Non-pigmented ciliary epithelial cell (primary cell): ENCODE measurements at regions not wholly inside any gene's neighbourhood (a gene's known extent, or its start where the extent isn't known, plus 50 kb on each side); places are given as distances from the start of the nearest gene placed in this dataset.
"Not testable (repeated sequence)": the region's sequence is repeated elsewhere in the genome, so short reads cannot be mapped to it uniquely, and the experiment has no call there.

ENCODE experiments used
- DNase-seq: peaks from one replicate; pipeline ENCODE4 v3.0.0-alpha.2; 2010; ENCODE audit warnings: low read depth

- no peak for DNase-seq
Measured at GRCh38 chr6:93081901-93082300, 337.5 kb downstream of the EPHA7 start.

GRCh38 chr6:93079061-93079460 lies 340.3 kb downstream of the EPHA7 start:
- DNase-seq: no peak

- no peak for DNase-seq
Measured at GRCh38 chr6:93073811-93074210, 345.5 kb downstream of the EPHA7 start.

- no peak for DNase-seq
Measured at GRCh38 chr6:93069856-93070255, 349.5 kb downstream of the EPHA7 start.

- DNase-seq: no peak
Measured at GRCh38 chr6:93059911-93060310, 359.4 kb downstream of the EPHA7 start.

DNA sequence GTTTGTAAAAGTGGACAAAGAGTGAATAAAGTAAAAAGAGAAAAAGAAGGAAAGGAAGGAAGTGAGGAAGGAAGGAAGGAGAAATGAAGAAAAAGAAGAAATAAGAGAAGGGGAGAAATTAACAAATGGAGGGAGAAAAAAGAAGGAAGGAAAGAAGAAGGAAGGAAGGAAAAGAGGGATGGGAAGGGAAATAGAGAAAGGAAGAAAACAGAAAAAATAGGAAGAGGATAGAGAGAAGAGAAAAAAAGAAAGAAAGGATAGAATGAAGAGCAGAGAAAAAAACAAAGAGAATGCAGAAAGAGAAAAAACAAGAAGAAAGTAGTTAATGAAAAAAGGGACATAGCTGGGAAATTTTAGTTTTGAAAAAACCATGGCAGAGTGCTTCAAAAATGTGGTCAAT lies 361.8 kb downstream of the EPHA7 start:
- DNase-seq: no peak

- no peak for DNase-seq
Measured at GRCh38 chr6:93048381-93048780, 371.0 kb downstream of the EPHA7 start.

DNA sequence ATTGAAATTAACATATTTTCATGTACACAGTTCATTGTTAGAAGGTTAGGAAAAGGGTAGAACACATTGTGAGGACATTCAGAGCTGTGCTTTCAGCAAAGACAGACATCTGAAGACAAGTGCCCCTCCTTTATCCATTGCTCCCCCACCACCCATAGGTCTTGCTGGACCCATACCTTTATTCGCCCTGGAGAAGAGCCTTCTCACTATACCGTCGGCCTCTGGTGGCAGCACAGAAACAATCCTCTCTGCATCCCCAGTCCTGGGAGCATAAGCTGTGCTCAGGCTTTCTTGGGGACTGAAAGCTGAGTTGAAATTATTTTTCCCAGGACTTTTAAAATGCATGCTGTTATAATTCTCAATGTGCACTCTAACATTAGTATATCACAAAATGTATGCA lies 372.3 kb downstream of the EPHA7 start:
- no peak for DNase-seq

DNA sequence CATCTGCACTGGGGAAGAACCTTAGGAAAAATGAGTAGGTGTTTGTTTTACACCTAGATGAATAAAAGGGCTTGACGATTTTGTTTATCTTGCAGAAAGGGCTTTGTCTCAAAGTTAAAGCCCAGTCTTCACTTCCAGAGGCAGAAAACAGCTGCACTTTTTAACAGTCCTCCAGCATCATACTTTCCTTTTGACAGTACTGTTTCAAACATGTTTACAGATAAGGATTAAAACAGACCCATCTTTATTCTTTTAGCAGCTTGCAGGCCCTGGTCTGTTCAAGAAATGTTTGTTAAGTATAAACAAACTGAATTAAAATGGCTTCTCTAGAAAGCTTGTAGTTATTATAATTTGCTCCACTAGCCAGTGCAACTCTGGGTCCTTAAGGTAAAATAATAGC lies 374.2 kb downstream of the EPHA7 start:
- no peak for DNase-seq

DNA sequence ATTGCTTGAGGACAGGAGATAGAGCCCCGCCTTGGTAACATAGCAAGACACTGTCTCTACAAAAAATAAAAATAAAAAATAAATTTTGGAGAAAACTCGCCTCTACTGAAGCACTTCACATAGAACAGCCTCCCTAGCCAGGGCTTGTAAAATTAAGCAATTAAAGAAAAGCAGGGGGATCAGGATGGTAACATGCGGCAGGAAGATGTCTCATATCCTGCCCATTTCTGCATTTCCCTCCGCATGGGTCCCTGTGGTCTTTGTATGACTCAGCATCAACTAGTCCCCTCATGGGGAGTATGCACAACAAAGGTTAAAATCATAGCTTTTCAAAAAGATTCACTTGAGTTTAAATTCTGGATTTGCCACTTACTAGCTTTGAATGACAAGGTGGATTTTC lies 379.0 kb downstream of the EPHA7 start:
- DNase-seq: no peak

GRCh38 chr6:93036835-93037234 lies 382.5 kb downstream of the EPHA7 start:
- no peak for DNase-seq

DNA sequence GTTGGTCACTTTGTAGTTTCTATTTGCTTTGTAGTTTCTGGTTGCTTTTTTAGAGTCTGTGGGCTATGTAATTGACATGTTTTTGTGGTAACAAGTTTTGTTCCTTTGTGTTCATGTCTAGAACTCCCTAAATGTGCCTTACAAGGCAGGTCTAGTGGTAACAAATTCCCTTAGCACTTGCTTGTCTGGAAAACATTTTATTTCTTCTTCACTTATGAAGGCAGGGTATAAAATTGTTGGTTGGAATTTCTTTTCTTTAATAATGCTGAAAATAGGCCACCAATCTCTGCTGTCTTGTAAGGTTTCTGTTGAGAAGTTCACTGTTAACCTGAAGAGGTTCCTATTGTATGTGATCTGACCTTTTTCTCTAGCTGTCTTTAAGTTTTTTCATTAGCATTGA lies 383.6 kb downstream of the EPHA7 start:
- DNase-seq: no peak

DNA sequence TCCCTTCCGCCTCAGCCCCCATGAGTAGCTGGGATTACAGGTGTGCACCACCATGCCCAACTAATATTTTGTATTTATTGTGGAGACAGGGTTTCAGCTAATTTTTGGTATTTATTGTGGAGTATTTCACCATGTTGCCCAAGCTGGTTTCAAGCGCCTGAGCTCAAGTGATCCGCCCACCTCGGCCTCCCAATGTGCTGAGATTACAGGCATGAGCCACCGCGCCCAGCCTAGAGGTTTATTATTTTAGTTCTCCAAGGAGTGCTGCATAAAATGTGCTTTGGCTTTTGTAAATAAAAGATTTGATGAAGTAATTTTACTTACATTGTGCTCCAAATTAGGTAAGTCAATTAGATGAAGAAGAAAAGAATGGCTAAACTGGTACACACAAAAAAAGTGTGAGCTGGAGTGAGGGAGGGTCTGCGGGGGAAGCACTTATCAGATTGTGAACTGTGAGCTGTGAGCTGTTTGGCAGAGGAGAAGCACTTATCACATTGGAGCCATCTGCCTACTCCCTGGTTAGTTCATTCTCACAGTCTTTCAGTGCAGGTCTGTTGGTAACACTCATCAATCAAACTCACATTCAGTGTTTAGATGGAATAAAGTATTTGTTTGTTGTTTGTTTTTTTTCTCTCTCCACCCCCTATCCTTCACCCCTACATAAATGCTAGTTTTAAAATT lies 398.0 kb downstream of the EPHA7 start:
- DNase-seq: no peak

DNA sequence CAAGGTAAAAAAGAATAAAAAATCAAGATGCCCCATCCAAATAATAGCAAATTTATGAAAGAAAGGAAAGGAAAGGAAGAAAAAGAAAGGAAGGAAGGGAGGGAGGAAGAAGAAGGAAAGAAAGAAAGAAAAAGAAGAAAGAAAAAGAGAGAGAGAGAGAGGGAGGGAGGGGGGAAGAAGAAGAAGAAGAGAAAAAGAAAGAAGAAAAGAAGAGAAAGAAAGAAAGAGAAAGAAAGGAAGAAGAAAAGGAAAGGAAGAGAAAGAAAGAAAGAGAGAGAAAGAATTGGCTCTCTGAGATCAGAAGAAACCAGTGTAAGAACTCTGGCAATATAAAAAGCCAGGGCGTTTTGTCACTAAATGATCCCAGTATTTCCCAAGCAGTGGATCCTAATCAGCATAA lies 401.7 kb downstream of the EPHA7 start:
- no peak for DNase-seq

DNA sequence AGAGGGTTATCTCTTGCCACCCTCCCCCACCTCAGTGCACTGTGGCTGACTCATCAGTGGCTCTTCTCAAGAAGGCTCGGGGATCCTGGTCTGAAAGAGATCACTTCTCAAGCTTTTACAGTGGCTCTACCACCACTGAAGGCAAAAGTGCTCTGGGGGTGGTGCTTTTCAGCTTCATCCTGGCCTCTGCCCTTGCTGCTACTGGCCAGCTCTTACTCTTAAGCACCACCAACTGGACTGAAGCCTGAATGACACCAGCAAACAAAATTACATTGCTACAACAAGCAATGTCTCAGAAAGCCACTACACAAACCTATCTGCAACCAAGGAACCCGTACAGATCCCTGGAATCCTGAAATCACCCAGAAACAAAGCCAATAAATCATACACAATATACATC lies 402.1 kb downstream of the EPHA7 start:
- no peak for DNase-seq

DNA sequence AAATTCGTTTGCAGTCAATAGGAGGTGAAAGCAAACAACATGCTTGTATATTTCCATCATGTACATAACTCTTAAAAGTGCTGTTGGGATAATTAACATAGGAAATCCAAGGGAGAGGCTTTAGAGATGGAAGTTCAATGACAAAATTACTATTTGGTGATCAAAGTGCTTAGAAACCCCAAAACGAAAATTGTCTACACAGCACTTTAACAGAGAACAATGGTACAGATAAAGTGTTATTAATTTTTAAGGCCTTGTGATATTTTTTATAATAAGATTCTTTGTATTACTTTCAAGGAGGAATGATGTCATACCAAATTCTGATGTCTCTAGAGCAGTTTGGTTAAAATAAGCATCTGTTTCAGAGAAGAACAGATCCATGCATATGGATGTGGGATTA lies 406.3 kb downstream of the EPHA7 start:
- no peak for DNase-seq

GRCh38 chr6:93008375-93008774 lies 411.0 kb downstream of the EPHA7 start:
- DNase-seq: no peak

- peak; percentile 13 for DNase-seq
Measured at GRCh38 chr6:92989656-92990055, 429.7 kb downstream of the EPHA7 start.

DNA sequence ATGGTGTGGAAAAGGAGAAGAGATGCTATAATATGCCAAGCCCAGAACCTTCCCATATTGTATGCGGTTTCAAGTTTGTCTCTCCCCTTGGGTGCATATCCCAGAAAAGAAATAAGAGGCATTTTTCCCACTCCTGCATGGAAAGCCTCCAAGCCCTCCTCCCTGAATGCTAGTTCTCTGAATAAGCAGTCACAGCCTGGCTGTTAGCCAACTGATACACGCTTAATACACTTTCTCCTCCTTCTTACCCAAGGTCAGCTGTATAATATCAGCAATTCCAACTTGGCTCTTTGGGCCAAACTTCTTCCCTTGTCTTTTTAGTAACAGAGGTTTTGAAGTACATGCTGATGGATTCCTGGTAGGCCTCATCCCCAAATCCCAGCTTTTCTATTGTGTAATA lies 440.1 kb downstream of the EPHA7 start:
- DNase-seq: no peak

GRCh38 chr6:92977018-92977417 lies 442.3 kb downstream of the EPHA7 start:
- no peak for DNase-seq

GRCh38 chr6:92967362-92967761 lies 452.0 kb downstream of the EPHA7 start:
- no peak for DNase-seq

- DNase-seq: no peak
Measured at GRCh38 chr6:92962846-92963245, 456.5 kb downstream of the EPHA7 start.

DNA sequence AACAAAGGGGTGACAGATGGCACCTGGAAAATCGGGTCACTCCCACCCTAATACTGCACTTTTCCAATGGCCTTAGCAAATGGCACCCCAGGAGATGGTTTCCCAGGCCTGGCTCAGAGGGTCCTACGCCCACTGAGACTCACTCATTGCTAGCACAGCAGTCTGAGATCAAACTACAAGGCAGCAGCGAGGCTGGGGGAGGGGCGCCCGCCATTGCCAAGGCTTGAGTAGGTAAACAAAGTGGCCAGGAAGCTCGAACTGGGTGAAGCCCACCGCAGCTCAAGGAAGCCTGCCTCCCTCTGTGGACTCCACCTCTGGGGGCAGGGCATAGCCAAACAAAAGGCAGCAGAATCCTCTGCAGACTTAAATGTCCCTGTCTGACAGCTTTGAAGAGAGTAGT lies 467.2 kb downstream of the EPHA7 start:
- DNase-seq: not testable (repeated sequence)

- DNase-seq: peak; percentile 18
Measured at GRCh38 chr6:92945799-92946198, 473.6 kb downstream of the EPHA7 start.

- DNase-seq: no peak
Measured at GRCh38 chr6:92944132-92944531, 475.2 kb downstream of the EPHA7 start.
